ENCODE measurements at regions not wholly inside any gene's neighbourhood (a gene's known extent, or its start where the extent isn't known, plus 50 kb on each side); places are given as distances from the start of the nearest gene placed in this dataset.

- TF ChIP-seq, protein P1, sequence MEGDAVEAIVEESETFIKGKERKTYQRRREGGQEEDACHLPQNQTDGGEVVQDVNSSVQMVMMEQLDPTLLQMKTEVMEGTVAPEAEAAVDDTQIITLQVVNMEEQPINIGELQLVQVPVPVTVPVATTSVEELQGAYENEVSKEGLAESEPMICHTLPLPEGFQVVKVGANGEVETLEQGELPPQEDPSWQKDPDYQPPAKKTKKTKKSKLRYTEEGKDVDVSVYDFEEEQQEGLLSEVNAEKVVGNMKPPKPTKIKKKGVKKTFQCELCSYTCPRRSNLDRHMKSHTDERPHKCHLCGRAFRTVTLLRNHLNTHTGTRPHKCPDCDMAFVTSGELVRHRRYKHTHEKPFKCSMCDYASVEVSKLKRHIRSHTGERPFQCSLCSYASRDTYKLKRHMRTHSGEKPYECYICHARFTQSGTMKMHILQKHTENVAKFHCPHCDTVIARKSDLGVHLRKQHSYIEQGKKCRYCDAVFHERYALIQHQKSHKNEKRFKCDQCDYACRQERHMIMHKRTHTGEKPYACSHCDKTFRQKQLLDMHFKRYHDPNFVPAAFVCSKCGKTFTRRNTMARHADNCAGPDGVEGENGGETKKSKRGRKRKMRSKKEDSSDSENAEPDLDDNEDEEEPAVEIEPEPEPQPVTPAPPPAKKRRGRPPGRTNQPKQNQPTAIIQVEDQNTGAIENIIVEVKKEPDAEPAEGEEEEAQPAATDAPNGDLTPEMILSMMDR (IDR thresholded peaks at IDR 0.05) = no peak
- TF ChIP-seq POLR2A (IDR thresholded peaks at IDR 0.05) = no peak
Measured at GRCh38 chr5:112625689-112626438, 111.8 kb upstream of the APC start.

Data from prostate gland (tissue), 2 donors.